LNCaP clone FGC (cell line): ENCODE measurements at regions not wholly inside any gene's neighbourhood (a gene's known extent, or its start where the extent isn't known, plus 50 kb on each side); places are given as distances from the start of the nearest gene placed in this dataset.
"Not testable (repeated sequence)": the region's sequence is repeated elsewhere in the genome, so short reads cannot be mapped to it uniquely, and the experiment has no call there.

Experiments used
- DNase-seq: peaks from one replicate; pipeline ENCODE4 v3.0.0-alpha.2; 2011; ENCODE audit warnings: low read depth
- H3K4me3 ChIP-seq: 2 replicates; pipeline ENCODE4 v1.5.1; 2011; ENCODE audit warnings: mild to moderate bottlenecking, low read depth, low read length, control low read depth
- TF ChIP-seq, protein P1 (sequence below): IDR thresholded peaks from 2 replicates; pipeline ENCODE4 v1.5.1; 2012; ENCODE audit warnings: mild to moderate bottlenecking; ENCODE audit not compliant: control insufficient read depth, insufficient read depth; ENCODE audit errors: extremely low read depth

DNA sequence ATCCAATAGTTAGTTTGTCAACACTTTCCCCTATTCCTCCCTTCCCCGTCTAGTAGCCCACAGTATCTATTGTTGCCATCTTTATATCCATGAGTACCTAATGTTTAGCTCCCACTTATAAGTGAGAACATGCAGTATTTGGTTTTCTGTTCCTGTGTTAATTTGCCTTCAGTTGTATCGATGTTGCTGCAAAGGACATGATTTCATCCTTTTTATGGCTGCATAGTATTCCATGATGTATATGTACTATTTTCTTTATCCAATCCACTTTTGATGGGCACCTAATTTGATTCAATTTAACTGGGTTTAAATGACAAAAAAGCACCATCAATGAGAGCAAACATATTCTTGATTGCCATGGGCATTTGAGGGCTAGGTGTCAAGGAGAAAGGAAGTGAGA is 321.5 kb upstream of the TBX18 start:
- DNase-seq, result no peak
- H3K4me3 ChIP-seq, result no peak overlapping the region
- TF ChIP-seq, protein P1, sequence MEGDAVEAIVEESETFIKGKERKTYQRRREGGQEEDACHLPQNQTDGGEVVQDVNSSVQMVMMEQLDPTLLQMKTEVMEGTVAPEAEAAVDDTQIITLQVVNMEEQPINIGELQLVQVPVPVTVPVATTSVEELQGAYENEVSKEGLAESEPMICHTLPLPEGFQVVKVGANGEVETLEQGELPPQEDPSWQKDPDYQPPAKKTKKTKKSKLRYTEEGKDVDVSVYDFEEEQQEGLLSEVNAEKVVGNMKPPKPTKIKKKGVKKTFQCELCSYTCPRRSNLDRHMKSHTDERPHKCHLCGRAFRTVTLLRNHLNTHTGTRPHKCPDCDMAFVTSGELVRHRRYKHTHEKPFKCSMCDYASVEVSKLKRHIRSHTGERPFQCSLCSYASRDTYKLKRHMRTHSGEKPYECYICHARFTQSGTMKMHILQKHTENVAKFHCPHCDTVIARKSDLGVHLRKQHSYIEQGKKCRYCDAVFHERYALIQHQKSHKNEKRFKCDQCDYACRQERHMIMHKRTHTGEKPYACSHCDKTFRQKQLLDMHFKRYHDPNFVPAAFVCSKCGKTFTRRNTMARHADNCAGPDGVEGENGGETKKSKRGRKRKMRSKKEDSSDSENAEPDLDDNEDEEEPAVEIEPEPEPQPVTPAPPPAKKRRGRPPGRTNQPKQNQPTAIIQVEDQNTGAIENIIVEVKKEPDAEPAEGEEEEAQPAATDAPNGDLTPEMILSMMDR, result no peak

DNA sequence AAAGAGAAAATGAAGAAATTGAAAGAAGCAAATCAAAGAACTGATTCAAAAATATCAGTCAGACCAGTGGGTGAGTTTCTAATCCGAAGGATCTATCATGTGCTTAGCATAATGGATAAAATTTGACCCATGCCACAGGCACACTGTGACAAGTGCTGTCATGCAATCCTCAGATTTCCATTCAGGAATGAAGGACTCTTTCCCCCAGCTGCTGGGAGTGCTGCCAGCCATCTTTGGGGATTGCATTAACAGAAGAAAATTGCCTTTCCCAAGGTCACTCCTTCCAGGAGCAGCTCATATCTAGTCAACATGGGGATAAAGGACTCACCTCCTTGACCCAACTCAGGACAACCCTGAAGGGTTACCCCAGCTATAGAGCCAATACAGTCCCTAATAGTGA is 316.7 kb upstream of the TBX18 start:
- H3K4me3 ChIP-seq, result no peak overlapping the region
- TF ChIP-seq, protein P1, result no peak
- DNase-seq, result no peak

DNA sequence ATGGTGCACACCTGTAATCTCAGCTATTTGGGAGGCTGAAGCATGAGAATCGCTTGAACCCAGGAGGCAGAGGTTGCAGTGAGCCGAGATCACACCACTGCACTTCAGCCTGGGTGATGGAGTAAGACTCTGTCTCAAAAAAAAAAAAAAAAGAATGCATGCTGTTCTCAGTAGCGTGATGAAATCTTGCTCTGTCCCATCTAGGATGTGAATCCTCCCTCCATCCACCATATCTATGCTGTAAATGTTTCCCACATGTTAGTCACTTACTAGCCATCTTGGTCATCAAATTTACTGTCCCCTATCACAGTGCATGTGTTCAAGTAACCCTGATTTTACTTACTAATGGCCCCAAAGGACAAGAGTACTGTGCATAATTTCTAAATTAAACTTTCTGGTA is 315.4 kb upstream of the TBX18 start:
- DNase-seq, result no peak
- H3K4me3 ChIP-seq, result no peak overlapping the region
- TF ChIP-seq, protein P1, result no peak

DNA sequence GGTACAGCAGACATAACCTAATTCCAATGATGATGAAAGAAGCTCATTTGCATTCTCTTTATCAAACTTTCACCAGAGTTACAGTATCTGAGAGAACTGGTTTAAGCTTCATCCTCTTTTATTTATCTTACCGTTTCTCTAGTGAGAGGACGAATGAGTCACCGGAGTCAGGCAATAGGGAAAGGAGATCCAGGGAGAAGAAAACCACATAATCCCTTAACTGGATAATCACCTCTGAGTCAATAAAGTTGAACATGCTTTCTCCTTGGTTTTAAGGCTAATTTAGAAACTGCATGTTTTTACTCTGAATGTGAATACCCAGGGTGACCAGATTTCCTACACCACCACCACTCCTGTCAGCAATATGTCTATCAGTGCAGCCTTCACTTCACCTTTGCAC is 313.7 kb upstream of the TBX18 start:
- H3K4me3 ChIP-seq, result no peak overlapping the region
- TF ChIP-seq, protein P1, result no peak
- DNase-seq, result no peak

DNA sequence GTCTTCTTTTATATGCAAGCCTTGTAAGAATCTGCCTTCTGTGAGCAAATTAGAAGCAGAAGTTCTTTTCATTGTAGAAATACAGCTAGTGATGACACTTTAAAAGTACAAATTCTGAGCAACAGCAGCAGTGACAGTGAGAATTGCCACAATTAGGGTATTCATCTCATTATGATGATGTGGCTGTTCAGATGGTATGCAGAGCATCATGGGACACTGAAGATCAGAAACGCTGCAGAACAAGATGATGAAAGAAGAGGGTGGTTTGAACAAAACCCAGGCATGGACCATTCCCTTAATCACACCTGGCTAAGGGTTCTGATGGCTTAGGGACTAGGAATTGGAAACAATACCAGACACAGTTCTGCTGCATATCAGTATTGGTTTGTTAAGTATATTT is 312.7 kb upstream of the TBX18 start:
- no peak overlapping the region for H3K4me3 ChIP-seq
- DNase-seq, result no peak

DNA sequence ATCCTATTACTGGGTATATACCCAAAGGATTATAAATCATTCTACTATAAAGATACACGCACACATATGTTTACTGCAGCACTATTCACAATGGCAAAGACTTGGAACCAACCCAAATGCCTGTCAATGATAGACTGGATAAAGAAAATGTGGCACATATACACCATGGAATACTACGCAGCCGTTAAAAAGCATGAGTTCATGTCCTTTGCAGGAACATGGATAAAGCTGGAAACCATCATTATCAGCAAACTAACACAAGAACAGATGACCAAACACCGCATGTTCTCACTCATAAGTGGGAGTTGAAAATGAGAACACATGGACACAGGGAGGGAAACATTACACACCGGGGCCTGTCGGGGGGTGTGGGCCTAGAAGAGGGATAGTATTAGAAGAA is 307.4 kb upstream of the TBX18 start:
- not testable (repeated sequence) for H3K4me3 ChIP-seq, DNase-seq

More for the DNA sequence above, 312.7 kb upstream of the TBX18 start:
- TF ChIP-seq, protein P1, result no peak

DNA sequence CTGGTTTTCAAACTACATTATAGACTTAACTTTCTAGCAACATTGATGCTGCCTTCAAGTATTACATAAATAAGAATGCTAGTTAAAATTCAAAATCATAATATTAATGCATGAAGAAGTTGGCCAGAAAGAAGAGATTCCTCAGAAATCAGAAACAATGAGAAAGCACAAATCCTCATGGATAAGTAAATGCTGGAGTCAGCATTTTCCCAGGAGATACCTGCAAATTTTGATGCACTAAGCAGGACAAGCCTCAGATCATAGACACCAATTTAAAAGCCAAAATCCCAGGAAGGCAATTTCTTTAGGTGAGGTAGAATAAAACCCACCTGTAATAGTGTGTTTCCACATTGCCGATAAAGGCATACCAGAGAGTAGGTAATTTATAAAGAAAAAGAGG is 305.2 kb upstream of the TBX18 start:
- no peak overlapping the region for H3K4me3 ChIP-seq
- DNase-seq, result no peak
- TF ChIP-seq, protein P1, result no peak

DNA sequence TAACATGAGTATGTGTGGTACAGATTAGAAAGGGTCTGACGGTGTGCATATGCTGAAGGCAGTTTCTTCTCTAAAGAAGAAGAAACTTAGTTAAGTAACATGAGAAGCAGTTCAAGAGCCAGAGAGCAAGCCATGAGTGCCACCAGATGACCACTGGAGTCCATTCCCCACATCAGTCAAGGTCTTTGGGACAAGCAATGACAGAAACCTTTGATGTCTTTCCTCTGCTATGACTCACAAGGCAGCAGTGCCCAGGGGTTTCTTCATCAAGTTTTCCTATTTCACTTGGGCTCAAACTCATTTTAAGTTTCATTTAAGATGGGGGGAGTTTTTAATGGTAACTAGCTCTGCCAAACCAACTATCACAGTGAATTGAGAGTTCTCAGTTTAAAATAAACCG is 303.8 kb upstream of the TBX18 start:
- TF ChIP-seq, protein P1, result no peak
- no peak overlapping the region for H3K4me3 ChIP-seq
- DNase-seq, result no peak
